Endodermal cell (in vitro differentiated cells): ENCODE measurements at regions not wholly inside any gene's neighbourhood (a gene's known extent, or its start where the extent isn't known, plus 50 kb on each side); places are given as distances from the start of the nearest gene placed in this dataset.

Source experiments
- DNase-seq: peaks from one replicate; pipeline ENCODE4 v3.0.0-alpha.2; 2017
- H3K27ac ChIP-seq: 2 replicates; pipeline ENCODE4 v1.5.1; 2013; ENCODE audit warnings: mild to moderate bottlenecking, low read depth, low read length, moderate library complexity
- H3K27me3 ChIP-seq: 2 replicates; pipeline ENCODE4 v1.6.1; 2013; ENCODE audit warnings: mild to moderate bottlenecking, low read length, moderate library complexity; ENCODE audit not compliant: insufficient read depth, control insufficient read depth, poor library complexity, severe bottlenecking
- H3K36me3 ChIP-seq: 2 replicates; pipeline ENCODE4 v1.7.0; 2013; ENCODE audit warnings: mild to moderate bottlenecking, low read length, moderate library complexity; ENCODE audit not compliant: control insufficient read depth, insufficient read depth
- H3K4me1 ChIP-seq: one replicate; pipeline ENCODE4 v1.7.0; 2013; ENCODE audit warnings: low read length; ENCODE audit not compliant: control insufficient read depth, insufficient read depth
- H3K4me3 ChIP-seq: 2 replicates; pipeline ENCODE4 v1.5.1; 2013; ENCODE audit warnings: mild to moderate bottlenecking, low read length, moderate library complexity
- H3K9ac ChIP-seq: 2 replicates; pipeline ENCODE4 v1.6.1; 2013; ENCODE audit warnings: mild to moderate bottlenecking, low read length, moderate library complexity; ENCODE audit not compliant: poor library complexity, severe bottlenecking; ENCODE audit errors: extremely low read depth
- H3K9me3 ChIP-seq: 2 replicates; pipeline ENCODE4 v1.6.1; 2013; ENCODE audit warnings: mild to moderate bottlenecking, low read length, moderate library complexity; ENCODE audit not compliant: control insufficient read depth
- H3K27ac Mint-ChIP-seq: 2 replicates; pipeline ENCODE4 v1.8.0; 2020; ENCODE audit warnings: mixed read lengths
- H3K27me3 Mint-ChIP-seq: 2 replicates; pipeline ENCODE4 v1.8.0; 2021; ENCODE audit warnings: mild to moderate bottlenecking, mixed read lengths; ENCODE audit not compliant: insufficient read depth
- H3K36me3 Mint-ChIP-seq: 2 replicates; pipeline ENCODE4 v1.8.0; 2020; ENCODE audit warnings: low read depth, mixed read lengths
- H3K4me1 Mint-ChIP-seq: 2 replicates; pipeline ENCODE4 v1.8.0; 2020; ENCODE audit warnings: mixed read lengths
- H3K4me3 Mint-ChIP-seq: 2 replicates; pipeline ENCODE4 v1.8.0; 2020; ENCODE audit warnings: mild to moderate bottlenecking, moderate library complexity, mixed read lengths
- H3K9me3 Mint-ChIP-seq: 2 replicates; pipeline ENCODE4 v1.8.0; 2020; ENCODE audit warnings: mild to moderate bottlenecking, mixed read lengths
- CTCF ChIP-seq: fragments of 200-600 bp; sonication (generic); conservative IDR thresholded peaks from 2 replicates; pipeline ENCODE4 v1.5.0; 2021; ENCODE audit warnings: antibody characterized with exemption, mild to moderate bottlenecking
- WGBS, 2 experiments: methylation state at CpG; one replicate each; pipeline versions ENCODE4 v1.1.5 to v1.1.7; 2013; ENCODE audit warnings: missing lambda C conversion rate in 2 of 2, mixed read lengths in 1 of 2; ENCODE audit not compliant: insufficient coverage in 1 of 2, insufficient read length in 1 of 2; 5-methylcytosine and 5-hydroxymethylcytosine counted together

- Histone ChIP-seq H3K27me3 (no peaks in the 10 kb centered on the region), H3K27ac (no peak overlapping the region), H3K9ac (no peak overlapping the region), H3K9me3 (no peaks in the 10 kb centered on the region), H3K36me3 (no peaks in the 10 kb centered on the region), H3K4me1 (no peaks in the 10 kb centered on the region), H3K4me3 (no peak overlapping the region)
- Mint-ChIP-seq H3K4me1 (no peaks in the 10 kb centered on the region), H3K27me3 (no peaks in the 10 kb centered on the region), H3K36me3 (no peaks in the 10 kb centered on the region), H3K9me3 (peaks cover 7% of the 10 kb centered on the region), H3K4me3 (no peak overlapping the region), H3K27ac (no peak overlapping the region)
- no peak for TF ChIP-seq CTCF
- DNase-seq, result no peak
- 88% methylated on average over 1 of the region's 1 CpG; no CpG with 5 or more reads in 1 of the 2 experiments for WGBS, 2 experiments
Measured at GRCh38 chr15:97443101-97443500, 517.4 kb upstream of the ARRDC4 start.

GRCh38 chr15:97446138-97446537 lies 514.4 kb upstream of the ARRDC4 start:
- Histone ChIP-seq H3K27ac (no peak overlapping the region), H3K4me3 (no peak overlapping the region), H3K4me1 (no peaks in the 10 kb centered on the region), H3K27me3 (no peaks in the 10 kb centered on the region), H3K9me3 (no peaks in the 10 kb centered on the region), H3K36me3 (no peaks in the 10 kb centered on the region), H3K9ac (no peak overlapping the region)
- H3K4me1 Mint-ChIP-seq, result no peaks in the 10 kb centered on the region
- no peak overlapping the region for H3K27ac Mint-ChIP-seq
- no peak overlapping the region for H3K4me3 Mint-ChIP-seq
- DNase-seq, result peak; percentile 66
- H3K27me3 Mint-ChIP-seq, result no peaks in the 10 kb centered on the region
- no peak for TF ChIP-seq CTCF
- 44 to 79% methylated on average over 1 to 3 of the region's 3 CpGs for WGBS, 2 experiments
- H3K9me3 Mint-ChIP-seq, result peaks cover 5% of the 10 kb centered on the region
- H3K36me3 Mint-ChIP-seq, result no peaks in the 10 kb centered on the region

- WGBS, 2 experiments, result 91 to 100% methylated on average over 1 to 7 of the region's 7 CpGs
Measured at GRCh38 chr15:97456521-97457202, 503.8 kb upstream of the ARRDC4 start.

More at GRCh38 chr15:97456521-97457202, 503.8 kb upstream of the ARRDC4 start:
- no peak for DNase-seq
- H3K4me3 Mint-ChIP-seq, result no peak overlapping the region
- no peaks in the 10 kb centered on the region for H3K4me1 Mint-ChIP-seq
- H3K27me3 Mint-ChIP-seq, result no peaks in the 10 kb centered on the region
- Histone ChIP-seq H3K27ac (no peak overlapping the region), H3K9ac (no peak overlapping the region), H3K27me3 (no peaks in the 10 kb centered on the region), H3K9me3 (no peaks in the 10 kb centered on the region), H3K4me3 (no peak overlapping the region), H3K4me1 (no peaks in the 10 kb centered on the region), H3K36me3 (no peaks in the 10 kb centered on the region)
- no peak overlapping the region for H3K27ac Mint-ChIP-seq
- H3K36me3 Mint-ChIP-seq, result no peaks in the 10 kb centered on the region
- no peak for TF ChIP-seq CTCF
- no peaks in the 10 kb centered on the region for H3K9me3 Mint-ChIP-seq
